GM19395 (cell line): ENCODE measurements at regions not wholly inside any gene's neighbourhood (a gene's known extent, or its start where the extent isn't known, plus 50 kb on each side); places are given as distances from the start of the nearest gene placed in this dataset.

ENCODE experiments used
- ATAC-seq: cut with Tn5 transposase; IDR thresholded peaks from one replicate; pipeline ENCODE4 v1.9.1; 2021; ENCODE audit warnings: mild to moderate bottlenecking, moderate library complexity; ENCODE audit not compliant: unreplicated experiment

GRCh38 chr2:43023791-43024514 is 202.5 kb downstream of the ZFP36L2 start:
- ATAC-seq = no peak

GRCh38 chr2:43022896-43023295 is 203.5 kb downstream of the ZFP36L2 start:
- no peak for ATAC-seq

- ATAC-seq = no peak
These were observed 204.5 kb downstream of the ZFP36L2 start for GRCh38 chr2:43021791-43022509.

- ATAC-seq = no peak
These were observed 205.3 kb downstream of the ZFP36L2 start for GRCh38 chr2:43020990-43021669.

- no peak for ATAC-seq
These were observed 206.1 kb downstream of the ZFP36L2 start for GRCh38 chr2:43020296-43020695.

GRCh38 chr2:43019536-43020183 is 206.7 kb downstream of the ZFP36L2 start:
- no peak for ATAC-seq

- ATAC-seq = no peak
These were observed 207.4 kb downstream of the ZFP36L2 start for GRCh38 chr2:43019025-43019367.

- ATAC-seq = no peak
These were observed 208.0 kb downstream of the ZFP36L2 start for GRCh38 chr2:43018179-43019024.

GRCh38 chr2:43013821-43014345 is 212.5 kb downstream of the ZFP36L2 start:
- no peak for ATAC-seq

GRCh38 chr2:43012966-43013365 is 213.4 kb downstream of the ZFP36L2 start:
- no peak for ATAC-seq

- no peak for ATAC-seq
These were observed 215.3 kb downstream of the ZFP36L2 start for GRCh38 chr2:43011158-43011491.

GRCh38 chr2:43010438-43011157 is 215.8 kb downstream of the ZFP36L2 start:
- no peak for ATAC-seq

- ATAC-seq = no peak
These were observed 217.0 kb downstream of the ZFP36L2 start for GRCh38 chr2:43009448-43009847.

- ATAC-seq = no peak
These were observed 216.0 kb upstream of the HAAO start for GRCh38 chr2:43008388-43008787.

GRCh38 chr2:43007901-43008300 is 215.5 kb upstream of the HAAO start:
- ATAC-seq = no peak

GRCh38 chr2:43006834-43007543 is 214.6 kb upstream of the HAAO start:
- ATAC-seq = no peak

- no peak for ATAC-seq
These were observed 213.8 kb upstream of the HAAO start for GRCh38 chr2:43005975-43006833.

- ATAC-seq = no peak
These were observed 213.0 kb upstream of the HAAO start for GRCh38 chr2:43005245-43005974.
